ENCODE measurements at regions not wholly inside any gene's neighbourhood (a gene's known extent, or its start where the extent isn't known, plus 50 kb on each side); places are given as distances from the start of the nearest gene placed in this dataset.

- DNase-seq (ENCODE audit: low read depth, low spot score) = no peak
- no peak overlapping the region for H3K4me3 ChIP-seq (ENCODE audit: low read length)
Measured at GRCh38 chr18:51726614-51727013, 529.1 kb upstream of the MEX3C start.

- H3K4me3 ChIP-seq (ENCODE audit: low read length) = no peak overlapping the region
- DNase-seq (ENCODE audit: low read depth, low spot score) = peak; percentile 3
Measured at GRCh38 chr18:51727780-51728179, 530.3 kb upstream of the MEX3C start.

GRCh38 chr18:51731070-51731469 lies 533.6 kb upstream of the MEX3C start:
- DNase-seq (ENCODE audit: low read depth, low spot score) = no peak

GRCh38 chr18:51734576-51734975 lies 537.1 kb upstream of the MEX3C start:
- no peak overlapping the region for H3K4me3 ChIP-seq (ENCODE audit: low read length)
- DNase-seq (ENCODE audit: low read depth, low spot score) = no peak

More at GRCh38 chr18:51731070-51731469, 533.6 kb upstream of the MEX3C start:
- H3K4me3 ChIP-seq (ENCODE audit: low read length) = no peak overlapping the region

GRCh38 chr18:51739044-51739666 lies 541.7 kb upstream of the MEX3C start:
- DNase-seq (ENCODE audit: low read depth, low spot score) = no peak

GRCh38 chr18:51751901-51752300 lies 554.4 kb upstream of the MEX3C start:
- H3K4me3 ChIP-seq (ENCODE audit: low read length) = no peak overlapping the region
- no peak for DNase-seq (ENCODE audit: low read depth, low spot score)

More at GRCh38 chr18:51739044-51739666, 541.7 kb upstream of the MEX3C start:
- no peak overlapping the region for H3K4me3 ChIP-seq (ENCODE audit: low read length)

- no peak for DNase-seq (ENCODE audit: low read depth, low spot score)
- H3K4me3 ChIP-seq (ENCODE audit: low read length) = no peak overlapping the region
Measured at GRCh38 chr18:51753365-51754057, 556.0 kb upstream of the MEX3C start.

GRCh38 chr18:51754566-51754965 lies 557.1 kb upstream of the MEX3C start:
- no peak overlapping the region for H3K4me3 ChIP-seq (ENCODE audit: low read length)
- no peak for DNase-seq (ENCODE audit: low read depth, low spot score)

GRCh38 chr18:51757255-51757924 lies 559.9 kb upstream of the MEX3C start:
- no peak overlapping the region for H3K4me3 ChIP-seq (ENCODE audit: low read length)
- DNase-seq (ENCODE audit: low read depth, low spot score) = no peak

- no peak for DNase-seq (ENCODE audit: low read depth, low spot score)
- no peak overlapping the region for H3K4me3 ChIP-seq (ENCODE audit: low read length)
Measured at GRCh38 chr18:51762373-51762772, 564.9 kb upstream of the MEX3C start.

GRCh38 chr18:51765606-51766360 lies 568.3 kb upstream of the MEX3C start:
- no peak for DNase-seq (ENCODE audit: low read depth, low spot score)
- no peak overlapping the region for H3K4me3 ChIP-seq (ENCODE audit: low read length)

GRCh38 chr18:51767293-51767692 lies 569.8 kb upstream of the MEX3C start:
- H3K4me3 ChIP-seq (ENCODE audit: low read length) = no peak overlapping the region
- no peak for DNase-seq (ENCODE audit: low read depth, low spot score)

- DNase-seq (ENCODE audit: low read depth, low spot score) = no peak
- no peak overlapping the region for H3K4me3 ChIP-seq (ENCODE audit: low read length)
Measured at GRCh38 chr18:51778115-51778514, 561.9 kb upstream of the DCC start.

- DNase-seq (ENCODE audit: low read depth, low spot score) = no peak
- H3K4me3 ChIP-seq (ENCODE audit: low read length) = no peak overlapping the region
Measured at GRCh38 chr18:51789871-51790270, 550.1 kb upstream of the DCC start.

- no peak overlapping the region for H3K4me3 ChIP-seq (ENCODE audit: low read length)
- no peak for DNase-seq (ENCODE audit: low read depth, low spot score)
Measured at GRCh38 chr18:51801514-51801913, 538.5 kb upstream of the DCC start.

- no peak for DNase-seq (ENCODE audit: low read depth, low spot score)
- H3K4me3 ChIP-seq (ENCODE audit: low read length) = no peak overlapping the region
Measured at GRCh38 chr18:51802569-51803428, 537.2 kb upstream of the DCC start.

- no peak overlapping the region for H3K4me3 ChIP-seq (ENCODE audit: low read length)
- no peak for DNase-seq (ENCODE audit: low read depth, low spot score)
Measured at GRCh38 chr18:51807336-51807735, 532.7 kb upstream of the DCC start.

- no peak for DNase-seq (ENCODE audit: low read depth, low spot score)
- H3K4me3 ChIP-seq (ENCODE audit: low read length) = no peak overlapping the region
Measured at GRCh38 chr18:51811883-51812282, 528.1 kb upstream of the DCC start.

GRCh38 chr18:51813740-51814139 lies 526.3 kb upstream of the DCC start:
- no peak overlapping the region for H3K4me3 ChIP-seq (ENCODE audit: low read length)
- no peak for DNase-seq (ENCODE audit: low read depth, low spot score)

Measured in Jurkat, Clone E6-1 (cell line).